ENCODE measurements at regions not wholly inside any gene's neighbourhood (a gene's known extent, or its start where the extent isn't known, plus 50 kb on each side); places are given as distances from the start of the nearest gene placed in this dataset.

DNA sequence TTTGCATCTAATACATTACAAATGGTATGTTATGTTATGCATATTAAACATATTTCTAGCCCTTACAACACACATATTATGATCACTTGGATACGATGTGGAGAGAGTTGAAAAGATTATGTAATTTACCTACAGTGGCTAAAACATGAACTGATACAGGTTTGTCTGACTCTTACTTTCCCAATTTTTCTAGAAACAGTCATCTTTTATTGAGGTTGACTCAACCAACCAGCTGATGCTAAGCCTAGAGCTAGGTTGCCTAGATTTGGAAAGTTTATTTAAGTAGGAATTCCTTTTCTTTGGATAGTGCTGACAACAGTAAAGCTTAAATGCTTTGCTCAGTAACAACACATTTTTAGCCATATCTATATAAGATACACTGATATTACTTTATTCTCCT is 1215.1 kb downstream of the ADGRL3 start:
- Histone ChIP-seq H3K9me3 (ENCODE audit: control insufficient read depth, insufficient read depth, low read length) (peaks cover 4% of the 10 kb centered on the region; the same call in 1 of the 2 replicates), H2AK5ac (ENCODE audit: low read depth, low read length) (no peak overlapping the region), H4K20me1 (ENCODE audit: insufficient read depth, low read length) (no peaks in the 10 kb centered on the region), H2AK9ac (replicated peaks; ENCODE audit: low read depth, low read length, poor library complexity) (no peak overlapping the region), H4K5ac (ENCODE audit: low read depth, low read length) (no peak overlapping the region), H3K36me3 (ENCODE audit: control insufficient read depth, insufficient read depth, low read length) (no peaks in the 10 kb centered on the region), H3K18ac (ENCODE audit: low read depth, low read length) (no peak overlapping the region), H2BK15ac (ENCODE audit: low read depth, low read length) (no peak overlapping the region), H3K27me3 (ENCODE audit: control insufficient read depth, insufficient read depth, low read length) (no peaks in the 10 kb centered on the region), H3K27ac (ENCODE audit: insufficient read depth, low read length) (no peak overlapping the region), H3K23ac (ENCODE audit: low read depth, low read length) (no peak overlapping the region), H2BK5ac (ENCODE audit: low read depth, low read length, poor library complexity, severe bottlenecking) (no peak overlapping the region), H3K4me3 (ENCODE audit: insufficient read depth, low read depth, low read length) (no peak overlapping the region), H2AFZ (replicated peaks; ENCODE audit: low read length, poor library complexity) (no peak overlapping the region), H3K14ac (replicated peaks; ENCODE audit: low read depth, low read length) (no peak overlapping the region), H2BK20ac (ENCODE audit: low read depth, low read length) (no peak overlapping the region), H3K79me1 (ENCODE audit: low read depth in 1 of 2, low read length in 2 of 2) (no peaks in the 10 kb centered on the region), H3K56ac (ENCODE audit: extremely low read depth, insufficient read depth, low read length) (no peak overlapping the region), H4K8ac (ENCODE audit: low read depth in 2 of 2, low read length in 2 of 2) (no peak overlapping the region), H2BK120ac (ENCODE audit: low read depth, low read length) (no peak overlapping the region), H3K9ac (ENCODE audit: low read depth, low read length) (no peak overlapping the region), H3K4ac (ENCODE audit: low read depth, low read length) (no peak overlapping the region), H3K4me1 (ENCODE audit: control insufficient read depth, insufficient read depth, low read length) (no peaks in the 10 kb centered on the region), H4K91ac (ENCODE audit: insufficient read depth, low read depth, low read length) (no peak overlapping the region), H3K4me2 (ENCODE audit: low read depth, low read length) (no peak overlapping the region), H3K9me1 (ENCODE audit: insufficient read depth, low read length) (no peaks in the 10 kb centered on the region)
- ChIA-PET POLR2A (ENCODE audit: unreplicated experiment) (no interaction called here), CTCF (no interaction called here)
- no TSS peak for BruUV-seq (replicated peaks)
- WGBS, 2 experiments (ENCODE audit: extremely low coverage in 2 of 2, insufficient read length in 1 of 2): no CpG with 5 or more reads among the region's 1 CpG
- dilution Hi-C loops (cut with HindIII; ENCODE audit: low sequenced_read_pairs, unreplicated experiment): no loop called here
- ATAC-seq (ENCODE audit: low read depth): no peak
- TF ChIP-seq FOS (IDR thresholded peaks at IDR 0.05; ENCODE audit: low read depth, low read length): no peak
- TF ChIP-seq RCOR1 (IDR thresholded peaks at IDR 0.05; ENCODE audit: insufficient replicate concordance, low read length): no peak
- TF ChIP-seq MXI1 (IDR thresholded peaks at IDR 0.05; ENCODE audit: borderline replicate concordance, low read depth, low read length): no peak
- no peak for TF ChIP-seq BHLHE40 (IDR thresholded peaks at IDR 0.05; ENCODE audit: low read depth, low read length)
- no peak for TF ChIP-seq CEBPB (IDR thresholded peaks at IDR 0.05; ENCODE audit: low read depth, low read length)
- no peak for TF ChIP-seq POLR2A (IDR thresholded peaks at IDR 0.05; ENCODE audit: low read depth, low read length)
- no peak for TF ChIP-seq USF2 (IDR thresholded peaks at IDR 0.05; ENCODE audit: low read depth, low read length)
- TF ChIP-seq RAD21 (IDR thresholded peaks at IDR 0.05; ENCODE audit: low read length): no peak
- DNase-seq: no peak
- in situ Hi-C loops (cut with MboI; ENCODE audit: low sequenced_read_pairs): no loop called here
- intact Hi-C loops (cut with micrococcal nuclease): no loop called here

All from IMR-90 (cell line).